ENCODE measurements at regions not wholly inside any gene's neighbourhood (a gene's known extent, or its start where the extent isn't known, plus 50 kb on each side); places are given as distances from the start of the nearest gene placed in this dataset.

GRCh38 chr5:135232958-135233357 is 166.1 kb downstream of the MACROH2A1 start:
- no peak for TF ChIP-seq EZH2phosphoT487 (IDR thresholded peaks at IDR 0.05; ENCODE audit: insufficient read depth, low read depth)
- no peak for TF ChIP-seq EZH2 (IDR thresholded peaks at IDR 0.05; ENCODE audit: insufficient read depth, poor library complexity, severe bottlenecking)
